Activated CD8-positive, alpha-beta T cell treated with anti-CD3 and anti-CD28 coated beads for 36 hours (primary cell): ENCODE measurements at regions not wholly inside any gene's neighbourhood (a gene's known extent, or its start where the extent isn't known, plus 50 kb on each side); places are given as distances from the start of the nearest gene placed in this dataset.

Experiments used
- ATAC-seq: fragments of 200-7000 bp; cut with Tn5 transposase; one replicate; pipeline ENCODE4 v1.10.0; 2021; ENCODE audit warnings: mild to moderate bottlenecking, moderate library complexity
- CTCF ChIA-PET: fragments of 350-600 bp; sonication (Branson Sonifier 250); formaldehyde crosslinking; loops from one replicate; lab custom pipeline; 2021; ENCODE audit warnings: antibody characterized with exemption; lab: Charles Lee
- POLR2A ChIA-PET: fragments of 350-600 bp; sonication (Branson Sonifier 250); formaldehyde crosslinking; loops from one replicate; lab custom pipeline; 2021; ENCODE audit warnings: antibody characterized with exemption; lab: Charles Lee
- DNase-seq: peaks from one replicate; pipeline ENCODE4 v3.0.0-alpha.2; 2020
- H3K27ac Mint-ChIP-seq: one replicate; pipeline ENCODE4 v1.8.0; 2021; ENCODE audit warnings: mild to moderate bottlenecking, mixed read lengths
- H3K27me3 Mint-ChIP-seq: one replicate; pipeline ENCODE4 v1.8.0; 2021; ENCODE audit warnings: mixed read lengths
- H3K36me3 Mint-ChIP-seq: one replicate; pipeline ENCODE4 v1.8.0; 2021; ENCODE audit warnings: low read depth, mixed read lengths
- H3K4me1 Mint-ChIP-seq: one replicate; pipeline ENCODE4 v1.8.0; 2021; ENCODE audit warnings: low read depth, mixed read lengths
- H3K4me3 Mint-ChIP-seq: one replicate; pipeline ENCODE4 v1.8.0; 2021; ENCODE audit warnings: mild to moderate bottlenecking, moderate library complexity, mixed read lengths
- H3K9me3 Mint-ChIP-seq: one replicate; pipeline ENCODE4 v1.8.0; 2021; ENCODE audit warnings: mixed read lengths
- CTCF ChIP-seq: fragments of 200-600 bp; IDR thresholded peaks from one replicate; pipeline ENCODE4 v1.8.0; 2022; ENCODE audit warnings: antibody characterized with exemption, mild to moderate bottlenecking
- intact Hi-C: fragments of 100-400 bp; cut with micrococcal nuclease; formaldehyde crosslinking; loops from one replicate; pipeline ENCODE4 v1.10.0; 2022

DNA sequence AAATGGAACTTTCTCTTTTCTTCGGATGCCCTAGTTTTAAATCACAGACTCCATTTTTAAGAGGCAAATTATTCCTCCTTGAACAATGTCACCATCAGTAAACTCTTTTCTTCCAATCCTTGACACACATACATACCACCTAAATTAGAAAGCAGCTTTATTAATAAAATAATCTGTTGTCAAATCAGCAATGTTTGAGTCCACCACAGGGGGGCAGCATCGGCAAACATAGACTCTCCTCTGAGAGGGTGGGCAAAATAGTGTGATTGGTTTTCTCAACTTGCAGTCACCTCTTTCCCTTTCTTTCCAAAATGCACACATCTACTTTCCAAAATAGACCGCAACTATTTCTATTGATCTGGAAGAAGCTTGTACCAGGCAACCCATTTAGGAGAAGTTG is 438.4 kb upstream of the OR4E1 start:
- intact Hi-C loops: no loop called here
- Mint-ChIP-seq H3K4me1 (peaks cover 28% of the 10 kb centered on the region), H3K27me3 (no peaks in the 10 kb centered on the region), H3K36me3 (no peaks in the 10 kb centered on the region), H3K9me3 (no peaks in the 10 kb centered on the region), H3K4me3 (peak overlapping the region; percentile 72), H3K27ac (peak overlapping the region; percentile 86)
- ChIA-PET POLR2A (interaction anchor here (1.1 kb wide), 1 partner anchor 444 kb away, joined by 4 read pairs; no protein-coding TSS in a partner anchor), CTCF (interaction anchor here (0.6 to 2.1 kb wide), 11 partner anchors 8 to 436 kb away, joined by 3 to 8 read pairs (median 3); no protein-coding TSS in a partner anchor)
- ATAC-seq: peak; percentile 43
- TF ChIP-seq CTCF: peak; percentile 56
- DNase-seq: peak; percentile 68

DNA sequence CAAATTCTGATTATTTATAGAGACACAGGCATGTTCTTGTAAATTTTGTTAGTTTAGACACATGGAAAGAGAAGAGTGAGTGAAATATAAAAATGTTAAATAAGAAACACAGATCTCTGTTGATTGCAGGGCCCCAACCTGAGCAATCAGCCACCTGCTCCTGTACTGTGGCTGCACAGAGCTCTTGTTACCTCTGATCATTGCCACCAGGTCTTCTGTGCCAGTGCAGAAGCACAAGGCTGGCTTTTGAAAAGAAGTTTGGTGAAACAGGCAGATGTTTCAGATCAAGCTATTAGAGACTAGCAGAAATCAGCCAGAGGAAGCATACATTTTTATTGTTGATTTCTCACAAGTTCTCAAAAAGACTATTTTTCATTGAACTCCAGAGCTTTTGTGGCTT is 434.1 kb upstream of the OR4E1 start:
- H3K9me3 Mint-ChIP-seq: no peaks in the 10 kb centered on the region
- DNase-seq: no peak
- CTCF ChIA-PET: interaction anchor here (0.7 to 1.8 kb wide), 8 partner anchors 12 to 462 kb away, joined by 3 to 5 read pairs (median 3); no protein-coding TSS in a partner anchor
- no peaks in the 10 kb centered on the region for H3K36me3 Mint-ChIP-seq
- H3K4me3 Mint-ChIP-seq: peak overlapping the region; percentile 32
- POLR2A ChIA-PET: interaction anchor here (1.3 kb wide), 1 partner anchor 61 kb away, joined by 3 read pairs; no protein-coding TSS in a partner anchor
- no peak for TF ChIP-seq CTCF
- H3K4me1 Mint-ChIP-seq: peaks cover 29% of the 10 kb centered on the region
- intact Hi-C loops: no loop called here
- ATAC-seq: no peak
- peak overlapping the region; percentile 58 for H3K27ac Mint-ChIP-seq
- H3K27me3 Mint-ChIP-seq: no peaks in the 10 kb centered on the region

DNA sequence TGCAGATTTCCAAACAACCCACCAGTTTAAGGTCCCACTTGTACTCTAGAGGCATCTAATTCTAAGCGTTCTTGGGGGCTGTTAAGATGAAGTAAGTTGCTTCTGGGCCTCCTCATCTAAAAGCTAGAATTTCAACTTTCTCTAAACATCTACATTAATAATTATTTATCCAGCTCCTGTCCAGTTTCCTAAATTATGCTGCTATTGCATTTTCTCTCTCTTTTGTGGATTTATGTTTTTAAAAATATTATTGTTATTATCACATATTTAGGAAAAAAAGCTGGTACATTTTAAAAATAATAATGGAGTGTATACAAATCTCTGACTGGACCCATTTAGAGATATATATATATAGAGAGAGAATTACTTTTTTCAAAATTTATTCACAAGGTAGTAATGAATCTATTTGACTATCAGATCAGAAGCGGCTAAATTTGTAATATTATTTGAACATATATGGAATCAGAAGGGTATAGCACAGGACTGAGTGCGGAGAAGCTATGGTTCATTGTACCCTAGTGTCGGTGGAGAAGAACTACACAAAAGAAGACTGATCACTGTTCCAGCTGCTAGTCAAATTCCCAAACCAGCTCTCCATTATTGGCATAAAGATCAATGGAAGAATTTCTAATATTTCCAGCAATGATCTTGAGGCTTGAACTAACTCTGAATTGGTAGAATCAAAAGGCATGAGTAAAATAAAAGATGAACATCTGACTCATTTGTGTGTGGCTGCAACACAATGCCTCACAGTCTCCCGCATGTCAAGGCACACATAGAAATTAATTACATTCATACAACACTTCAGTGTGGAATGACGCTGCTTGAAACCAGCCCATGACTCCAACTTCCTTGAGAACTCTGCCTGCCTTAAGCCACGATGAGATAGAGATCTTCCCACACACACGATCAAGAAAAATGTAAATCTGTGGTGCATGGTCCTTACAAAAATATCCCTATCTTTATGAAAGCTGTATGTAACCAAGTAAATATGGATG is 433.4 kb upstream of the OR4E1 start:
- intact Hi-C loops: no loop called here
- H3K27ac Mint-ChIP-seq: peak overlapping the region; percentile 58
- no peak for TF ChIP-seq CTCF
- peak; percentile 50 for ATAC-seq
- peaks cover 25% of the 10 kb centered on the region for H3K4me1 Mint-ChIP-seq
- H3K4me3 Mint-ChIP-seq: peak overlapping the region; percentile 69
- ChIA-PET CTCF (interaction anchor here (0.7 to 1.8 kb wide), 10 partner anchors 13 to 463 kb away, joined by 3 to 5 read pairs (median 3); no protein-coding TSS in a partner anchor), POLR2A (interaction anchor here (1.3 kb wide), 1 partner anchor 61 kb away, joined by 3 read pairs; no protein-coding TSS in a partner anchor)
- peak; percentile 19 for DNase-seq
- H3K27me3 Mint-ChIP-seq: no peaks in the 10 kb centered on the region
- no peaks in the 10 kb centered on the region for H3K36me3 Mint-ChIP-seq
- no peaks in the 10 kb centered on the region for H3K9me3 Mint-ChIP-seq

DNA sequence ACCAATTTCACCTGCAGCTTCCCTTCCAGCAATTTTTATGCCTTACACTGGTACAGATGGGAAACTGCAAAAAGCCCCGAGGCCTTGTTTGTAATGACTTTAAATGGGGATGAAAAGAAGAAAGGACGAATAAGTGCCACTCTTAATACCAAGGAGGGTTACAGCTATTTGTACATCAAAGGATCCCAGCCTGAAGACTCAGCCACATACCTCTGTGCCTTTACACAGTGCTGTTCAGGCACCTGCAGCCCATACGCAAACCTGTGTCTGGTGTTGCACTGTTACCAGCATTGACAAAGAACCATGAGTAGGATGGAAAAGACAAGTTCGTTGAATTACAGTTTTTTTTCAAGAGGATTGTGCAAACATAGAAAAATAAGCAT is 432.0 kb upstream of the OR4E1 start:
- intact Hi-C loops: no loop called here
- Mint-ChIP-seq H3K36me3 (no peaks in the 10 kb centered on the region), H3K4me3 (peak overlapping the region; percentile 69), H3K4me1 (peaks cover 25% of the 10 kb centered on the region), H3K27me3 (no peaks in the 10 kb centered on the region), H3K9me3 (no peaks in the 10 kb centered on the region), H3K27ac (peak overlapping the region; percentile 81)
- TF ChIP-seq CTCF: no peak
- peak; percentile 45 for ATAC-seq
- DNase-seq: no peak
- ChIA-PET CTCF (interaction anchor here (1.5 to 2.0 kb wide), 3 partner anchors 32 to 465 kb away, joined by 3 to 5 read pairs (median 4); no protein-coding TSS in a partner anchor), POLR2A (interaction anchor here (1.4 to 1.5 kb wide), 2 partner anchors 401 to 425 kb away, joined by 3 to 4 read pairs; no protein-coding TSS in a partner anchor)
